Brain pericyte (primary cell): ENCODE measurements at regions not wholly inside any gene's neighbourhood (a gene's known extent, or its start where the extent isn't known, plus 50 kb on each side); places are given as distances from the start of the nearest gene placed in this dataset.
"Not testable (repeated sequence)": the region's sequence is repeated elsewhere in the genome, so short reads cannot be mapped to it uniquely, and the experiment has no call there.

ENCODE experiments used
- DNase-seq: peaks from one replicate; pipeline ENCODE4 v3.0.0-alpha.2; 2012; ENCODE audit warnings: low read depth, low spot score

GRCh38 chr2:40690036-40690435, 238.1 kb upstream of the SLC8A1 start:
- no peak for DNase-seq

- DNase-seq: no peak
Measured at GRCh38 chr2:40690525-40690924, 238.6 kb upstream of the SLC8A1 start.

GRCh38 chr2:40700231-40700954, 248.5 kb upstream of the SLC8A1 start:
- DNase-seq: no peak

- not testable (repeated sequence) for DNase-seq
Measured at GRCh38 chr2:40712197-40712894, 260.5 kb upstream of the SLC8A1 start.

- no peak for DNase-seq
Measured at GRCh38 chr2:40716879-40717278, 265.0 kb upstream of the SLC8A1 start.

GRCh38 chr2:40719414-40719813, 267.5 kb upstream of the SLC8A1 start:
- no peak for DNase-seq

GRCh38 chr2:40721595-40721994, 269.7 kb upstream of the SLC8A1 start:
- DNase-seq: no peak

GRCh38 chr2:40723194-40723593, 271.3 kb upstream of the SLC8A1 start:
- no peak for DNase-seq

GRCh38 chr2:40725040-40725439, 273.1 kb upstream of the SLC8A1 start:
- no peak for DNase-seq

GRCh38 chr2:40725950-40726349, 274.1 kb upstream of the SLC8A1 start:
- DNase-seq: no peak

GRCh38 chr2:40734797-40735196, 282.9 kb upstream of the SLC8A1 start:
- no peak for DNase-seq

GRCh38 chr2:40737180-40737579, 285.3 kb upstream of the SLC8A1 start:
- DNase-seq: no peak

- no peak for DNase-seq
Measured at GRCh38 chr2:40740419-40740818, 288.5 kb upstream of the SLC8A1 start.

GRCh38 chr2:40741532-40741931, 289.6 kb upstream of the SLC8A1 start:
- DNase-seq: no peak

GRCh38 chr2:40746191-40746590, 294.3 kb upstream of the SLC8A1 start:
- no peak for DNase-seq

GRCh38 chr2:40751981-40752380, 300.1 kb upstream of the SLC8A1 start:
- DNase-seq: no peak

GRCh38 chr2:40752796-40753195, 300.9 kb upstream of the SLC8A1 start:
- DNase-seq: no peak

GRCh38 chr2:40754912-40755311, 303.0 kb upstream of the SLC8A1 start:
- no peak for DNase-seq

- no peak for DNase-seq
Measured at GRCh38 chr2:40758401-40759155, 306.7 kb upstream of the SLC8A1 start.

- DNase-seq: no peak
Measured at GRCh38 chr2:40760071-40760666, 308.3 kb upstream of the SLC8A1 start.

- DNase-seq: no peak
Measured at GRCh38 chr2:40773291-40773690, 321.4 kb upstream of the SLC8A1 start.

GRCh38 chr2:40783704-40784103, 331.8 kb upstream of the SLC8A1 start:
- no peak for DNase-seq
